Osteoblast (primary cell): ENCODE measurements at regions not wholly inside any gene's neighbourhood (a gene's known extent, or its start where the extent isn't known, plus 50 kb on each side); places are given as distances from the start of the nearest gene placed in this dataset.

ENCODE experiments used
- DNase-seq: peaks from one replicate; pipeline ENCODE4 v3.0.0; 2011; ENCODE audit warnings: low spot score, mixed read lengths; ENCODE audit not compliant: insufficient read length; ENCODE audit errors: missing footprints
- H2AFZ ChIP-seq: 2 replicates; pipeline ENCODE4 v1.6.0; 2011; ENCODE audit warnings: mild to moderate bottlenecking, low read length
- H3K27ac ChIP-seq: 2 replicates; pipeline ENCODE4 v1.5.1; 2011; ENCODE audit warnings: mild to moderate bottlenecking, low read depth, low read length, moderate library complexity
- H3K27me3 ChIP-seq: 2 replicates; pipeline ENCODE4 v1.6.0; 2012; ENCODE audit warnings: mild to moderate bottlenecking, control low read depth, inconsistent platforms, low read length, moderate library complexity; ENCODE audit not compliant: insufficient read depth
- H3K36me3 ChIP-seq: 2 replicates; pipeline ENCODE4 v1.5.1; 2011; ENCODE audit warnings: mild to moderate bottlenecking, low read length, control low read depth, moderate library complexity; ENCODE audit not compliant: insufficient read depth
- H3K4me1 ChIP-seq: 2 replicates; pipeline ENCODE4 v1.5.1; 2011; ENCODE audit warnings: mild to moderate bottlenecking, low read length, control low read depth, moderate library complexity; ENCODE audit not compliant: insufficient read depth
- H3K4me2 ChIP-seq: 2 replicates; pipeline ENCODE4 v1.6.0; 2011; ENCODE audit warnings: mild to moderate bottlenecking, low read length; ENCODE audit not compliant: insufficient read depth
- H3K4me3 ChIP-seq: fragments of 200-600 bp; sonication (generic); 3 replicates; pipeline ENCODE4 v1.5.1; 2012; ENCODE audit warnings: mild to moderate bottlenecking, low read length, inconsistent platforms; ENCODE audit not compliant: insufficient read depth
- H3K79me2 ChIP-seq: 2 replicates; pipeline ENCODE4 v1.6.0; 2012; ENCODE audit warnings: mild to moderate bottlenecking, low read length, control low read depth, inconsistent platforms; ENCODE audit not compliant: insufficient read depth
- H3K9me3 ChIP-seq: 2 replicates; pipeline ENCODE4 v1.5.1; 2011; ENCODE audit warnings: low read depth, low read length, control low read depth
- H4K20me1 ChIP-seq: 2 replicates; pipeline ENCODE4 v1.6.0; 2012; ENCODE audit warnings: mild to moderate bottlenecking, low read length, control low read depth; ENCODE audit not compliant: insufficient read depth
- CTCF ChIP-seq: IDR thresholded peaks from 2 replicates; pipeline ENCODE4 v1.5.1; 2011; ENCODE audit warnings: mild to moderate bottlenecking, low read depth, low read length, moderate library complexity; ENCODE audit errors: extremely low read depth

GRCh38 chr6:108781419-108782100 lies 66.7 kb upstream of the ARMC2 start:
- Histone ChIP-seq H3K4me1 (peaks cover 12% of the 10 kb centered on the region), H3K4me3 (peak overlapping the region; percentile 85), H3K9me3 (no peaks in the 10 kb centered on the region), H3K4me2 (peak overlapping the region; percentile 96), H3K36me3 (no peaks in the 10 kb centered on the region), H2AFZ (peak overlapping the region; percentile 95), H3K27ac (peak overlapping the region; percentile 58), H3K27me3 (no peaks in the 10 kb centered on the region), H4K20me1 (no peaks in the 10 kb centered on the region), H3K79me2 (no peaks in the 10 kb centered on the region)
- no peak for TF ChIP-seq CTCF
- no peak for DNase-seq

- Histone ChIP-seq H4K20me1 (no peaks in the 10 kb centered on the region), H3K27ac (peak overlapping the region; percentile 58)
These were observed 65.8 kb upstream of the ARMC2 start for GRCh38 chr6:108782179-108783041.

GRCh38 chr6:108785653-108786052 lies 62.6 kb upstream of the ARMC2 start:
- Histone ChIP-seq H3K27ac (no peak overlapping the region), H3K4me3 (no peak overlapping the region), H3K36me3 (no peaks in the 10 kb centered on the region), H2AFZ (no peak overlapping the region), H3K4me2 (no peak overlapping the region), H4K20me1 (no peaks in the 10 kb centered on the region), H3K4me1 (peaks cover 12% of the 10 kb centered on the region), H3K79me2 (no peaks in the 10 kb centered on the region), H3K27me3 (no peaks in the 10 kb centered on the region), H3K9me3 (no peaks in the 10 kb centered on the region)
- no peak for TF ChIP-seq CTCF
- DNase-seq, result no peak

More at GRCh38 chr6:108782179-108783041, 65.8 kb upstream of the ARMC2 start:
- H2AFZ ChIP-seq, result peak overlapping the region; percentile 95
- TF ChIP-seq CTCF, result peak; percentile 86
- peaks cover 12% of the 10 kb centered on the region for H3K4me1 ChIP-seq
- no peaks in the 10 kb centered on the region for H3K36me3 ChIP-seq
- peak overlapping the region; percentile 85 for H3K4me3 ChIP-seq
- no peaks in the 10 kb centered on the region for H3K79me2 ChIP-seq
- DNase-seq, result peak; percentile 94
- no peaks in the 10 kb centered on the region for H3K27me3 ChIP-seq
- H3K4me2 ChIP-seq, result peak overlapping the region; percentile 96
- H3K9me3 ChIP-seq, result no peaks in the 10 kb centered on the region

- TF ChIP-seq CTCF, result no peak
- Histone ChIP-seq H4K20me1 (no peaks in the 10 kb centered on the region), H3K9me3 (no peaks in the 10 kb centered on the region), H3K36me3 (no peaks in the 10 kb centered on the region), H2AFZ (no peak overlapping the region), H3K4me3 (no peak overlapping the region), H3K79me2 (no peaks in the 10 kb centered on the region), H3K4me1 (no peaks in the 10 kb centered on the region), H3K4me2 (no peak overlapping the region), H3K27me3 (no peaks in the 10 kb centered on the region), H3K27ac (no peak overlapping the region)
- no peak for DNase-seq
These were observed 59.8 kb upstream of the ARMC2 start for GRCh38 chr6:108788416-108788815.
